ENCODE measurements at regions not wholly inside any gene's neighbourhood (a gene's known extent, or its start where the extent isn't known, plus 50 kb on each side); places are given as distances from the start of the nearest gene placed in this dataset.
A peak's percentile ranks its signal among the peaks of the same experiment; 100 is the strongest.

DNA sequence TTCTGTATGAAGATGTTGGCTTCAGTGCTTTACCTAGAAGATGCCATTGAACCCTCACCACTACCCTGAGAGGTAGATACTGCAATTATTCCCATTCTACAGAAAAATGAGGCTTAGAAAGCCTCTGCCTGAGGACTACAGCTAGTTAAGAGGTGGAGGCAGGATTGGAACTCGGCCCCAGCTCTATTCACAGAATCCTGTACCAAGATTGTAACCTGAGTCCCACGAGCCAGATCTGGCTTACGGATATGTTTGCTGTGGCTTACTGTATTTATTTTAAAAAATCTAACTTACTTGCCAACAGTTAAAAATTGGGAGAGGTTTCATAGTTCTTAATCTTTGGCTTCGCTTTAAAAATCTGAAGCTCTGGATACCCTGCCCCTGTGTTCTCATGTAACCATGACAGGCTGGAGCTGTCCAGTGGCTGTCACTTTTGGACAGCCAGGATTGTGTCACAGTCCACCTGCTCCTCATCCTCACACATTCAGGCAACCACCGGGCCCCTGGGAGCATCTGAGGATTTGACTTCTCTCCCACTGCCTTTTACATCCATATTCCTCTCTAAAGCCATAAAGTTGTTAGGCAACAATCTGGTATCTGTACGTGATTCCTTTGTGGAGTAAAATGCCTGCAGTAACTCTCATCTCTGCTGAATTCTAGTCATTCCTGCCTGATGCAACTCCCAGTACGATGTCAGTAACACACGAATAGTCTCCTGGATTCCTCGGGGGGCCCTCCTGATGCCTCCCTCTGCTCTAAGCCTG lies 160.8 kb upstream of the SERP2 start:
- peak; percentile 59 for DNase-seq (ENCODE audit: low spot score)

DNA sequence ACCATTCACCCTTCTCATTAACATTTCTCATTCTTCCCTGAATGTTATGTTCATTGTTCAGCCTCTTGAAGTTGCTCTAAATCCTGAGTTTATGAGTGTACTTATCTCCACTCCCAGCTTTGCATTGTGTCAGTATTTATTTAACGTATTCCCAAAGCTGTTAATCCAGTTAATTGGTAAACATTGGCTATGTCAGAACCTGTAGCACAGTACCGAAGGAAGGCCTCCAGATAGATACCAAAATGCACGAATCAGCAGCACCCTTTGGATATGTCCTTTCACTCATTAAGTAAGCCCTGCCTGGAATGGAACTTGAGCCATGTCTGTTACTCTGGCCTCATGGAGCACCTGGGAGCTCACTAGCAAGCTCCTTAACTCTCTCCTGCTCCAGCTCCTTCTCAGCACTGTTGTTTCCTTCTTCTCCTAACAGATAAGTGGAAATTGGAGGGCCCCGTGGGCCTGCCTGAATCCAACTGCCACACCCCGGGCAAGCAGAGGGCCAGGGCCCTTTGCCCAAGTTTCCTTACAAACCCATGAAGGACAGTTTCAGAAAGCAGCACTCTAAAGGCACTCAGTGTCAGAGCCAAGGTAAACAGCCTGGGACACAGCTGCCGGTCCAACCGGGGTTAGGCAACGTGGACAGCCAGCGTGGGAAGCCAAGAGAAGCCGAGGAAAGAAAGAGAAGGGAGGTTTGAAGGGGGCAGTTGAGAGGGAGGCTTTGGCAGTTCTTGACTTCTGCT lies 155.0 kb upstream of the SERP2 start:
- no peak for DNase-seq (ENCODE audit: low spot score)

DNA sequence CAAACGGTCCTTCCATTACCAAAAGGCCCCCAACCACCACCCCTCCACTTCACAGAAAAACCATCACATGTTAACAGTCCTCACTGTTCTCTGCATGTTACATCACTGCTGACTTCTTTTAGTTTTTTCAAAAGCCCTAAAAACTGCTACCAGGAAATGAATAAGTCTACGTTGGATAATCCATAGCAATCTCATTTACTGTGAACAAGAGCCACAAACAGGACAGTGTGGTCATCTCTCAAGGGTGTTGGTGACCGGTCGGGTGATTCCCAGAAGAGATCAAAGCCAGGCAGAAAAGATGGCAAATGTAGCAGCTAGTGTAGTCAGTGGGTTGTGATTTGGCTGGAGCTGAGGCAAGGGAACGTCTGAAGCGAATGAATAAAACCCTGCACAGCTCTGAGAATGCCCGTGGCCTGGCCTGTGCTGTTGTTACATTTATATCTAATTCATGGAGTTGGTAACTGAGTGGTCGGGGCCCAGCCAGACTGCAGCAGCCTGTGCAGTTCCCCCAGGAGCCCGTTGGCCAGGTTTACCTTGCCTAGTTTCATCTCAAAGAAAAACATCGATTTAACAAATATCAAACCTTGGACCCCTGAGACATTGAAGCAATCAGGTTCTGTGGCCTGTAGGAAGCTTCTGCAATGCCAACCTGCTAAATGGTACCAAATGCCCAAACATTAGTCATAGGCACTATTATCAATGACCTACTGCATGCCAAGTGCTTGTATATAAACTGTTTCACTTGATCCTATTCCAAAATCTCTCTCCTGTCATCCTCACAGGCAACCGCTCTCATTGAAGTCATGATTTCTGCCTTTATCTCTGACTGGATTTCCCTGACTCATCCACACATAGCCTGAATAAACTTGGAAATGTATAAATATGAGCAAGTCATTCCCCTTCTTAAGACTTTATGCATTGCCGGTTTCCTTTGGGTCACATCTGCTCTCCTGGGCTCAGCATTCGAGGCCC lies 153.8 kb upstream of the SERP2 start:
- DNase-seq (ENCODE audit: low spot score), result peak; percentile 79

DNA sequence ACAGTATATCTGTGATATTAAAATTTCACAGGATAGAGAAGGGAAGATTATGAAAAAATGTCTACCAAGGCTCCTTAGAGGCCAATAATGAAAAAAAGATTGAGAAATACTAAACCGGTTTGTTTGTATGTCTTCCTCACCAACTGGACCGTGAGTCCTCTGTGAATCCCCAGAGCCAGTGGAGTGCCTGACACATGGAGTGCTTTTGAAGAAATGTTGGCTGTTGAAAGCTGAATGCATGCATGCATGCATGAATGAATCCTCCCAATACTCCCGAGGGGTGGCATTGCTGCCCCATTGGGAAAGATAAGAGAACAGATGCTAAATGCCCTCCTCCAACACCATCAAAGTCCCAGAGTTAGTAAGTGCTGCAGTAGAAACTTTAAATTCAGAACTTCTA lies 152.7 kb upstream of the SERP2 start:
- no peak for DNase-seq (ENCODE audit: low spot score)

DNA sequence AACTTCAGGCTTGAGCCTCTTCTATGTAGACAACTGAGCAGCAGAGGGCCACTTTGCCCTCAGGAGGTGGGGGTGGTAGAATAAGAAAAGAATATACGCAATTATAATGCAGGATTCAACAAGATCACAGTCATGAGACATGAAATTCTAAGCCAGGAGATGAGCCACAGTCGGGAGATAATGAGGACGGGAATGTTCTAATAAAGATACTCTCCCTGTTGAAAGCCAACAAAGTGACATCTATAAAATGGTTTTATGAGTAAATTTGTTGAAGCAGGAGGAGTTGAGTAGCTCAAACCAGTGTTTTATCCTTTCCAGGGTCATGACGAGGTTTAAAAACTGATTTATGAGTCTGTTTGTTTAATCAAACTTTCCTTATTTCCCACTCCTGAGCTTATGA lies 152.0 kb upstream of the SERP2 start:
- peak; percentile 71 for DNase-seq (ENCODE audit: low spot score)

DNA sequence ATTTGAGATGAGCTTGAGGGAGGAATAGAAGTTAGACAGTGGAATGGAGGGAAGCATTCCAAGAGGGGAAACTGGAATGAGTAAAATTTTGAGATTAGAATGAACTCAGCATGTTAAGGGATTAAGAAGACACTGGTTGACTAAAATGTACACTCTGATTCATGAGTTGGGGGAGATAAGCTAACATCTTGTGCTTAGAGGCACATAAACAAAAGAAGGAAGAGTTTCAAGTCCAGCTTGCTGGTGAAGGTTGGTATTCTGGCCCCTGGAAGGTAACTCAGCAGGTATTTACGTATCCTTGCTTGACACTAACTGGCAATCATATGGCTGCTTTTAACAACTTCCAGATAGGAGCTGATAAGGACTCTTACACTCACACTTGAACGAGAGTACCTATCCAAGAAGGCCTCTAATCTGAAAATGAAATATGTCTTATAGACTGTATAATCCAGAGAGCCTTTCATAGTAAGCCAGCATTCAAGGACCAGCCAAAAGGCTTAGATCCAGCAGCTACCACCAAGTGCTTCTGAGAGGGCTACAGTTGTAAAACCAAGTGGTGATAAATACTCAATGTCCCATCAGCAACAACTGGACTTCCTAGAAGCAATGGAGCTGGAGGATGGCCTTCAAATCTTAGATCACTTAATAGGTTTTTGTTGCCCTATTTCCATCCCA lies 149.7 kb upstream of the SERP2 start:
- peak; percentile 85 for DNase-seq (ENCODE audit: low spot score)

DNA sequence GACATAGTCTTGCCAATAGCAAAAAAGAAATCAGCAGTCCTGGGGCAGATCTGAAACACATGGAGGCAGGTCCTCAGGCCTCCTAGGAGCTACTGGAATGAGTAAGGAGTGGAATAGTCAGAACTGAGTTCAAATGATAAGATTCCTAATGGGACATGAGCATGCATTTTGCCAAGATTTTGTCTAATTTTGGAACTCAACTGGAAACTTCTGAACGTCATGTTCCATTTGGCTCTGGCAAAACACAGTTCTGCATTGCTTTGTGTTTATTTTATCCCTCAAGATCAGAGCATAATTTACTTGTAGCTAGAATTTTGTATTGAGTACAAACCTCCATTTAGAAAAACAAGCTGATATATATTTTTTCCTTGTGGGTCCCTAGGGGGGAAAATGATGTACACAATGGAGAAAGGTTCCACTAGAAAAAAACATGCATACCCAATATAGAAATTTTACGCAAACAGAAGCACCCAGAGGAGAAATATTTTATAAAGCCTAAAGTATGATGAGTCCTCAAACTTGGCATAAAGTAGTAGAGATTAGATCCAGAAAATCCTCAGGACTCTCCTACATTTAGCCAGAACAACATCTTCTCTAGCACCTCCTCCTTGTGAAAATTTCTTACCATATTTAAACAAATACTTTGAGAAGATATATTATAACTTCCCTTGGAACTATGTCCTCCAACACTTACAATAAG lies 149.0 kb upstream of the SERP2 start:
- peak; percentile 22 for DNase-seq (ENCODE audit: low spot score)

DNA sequence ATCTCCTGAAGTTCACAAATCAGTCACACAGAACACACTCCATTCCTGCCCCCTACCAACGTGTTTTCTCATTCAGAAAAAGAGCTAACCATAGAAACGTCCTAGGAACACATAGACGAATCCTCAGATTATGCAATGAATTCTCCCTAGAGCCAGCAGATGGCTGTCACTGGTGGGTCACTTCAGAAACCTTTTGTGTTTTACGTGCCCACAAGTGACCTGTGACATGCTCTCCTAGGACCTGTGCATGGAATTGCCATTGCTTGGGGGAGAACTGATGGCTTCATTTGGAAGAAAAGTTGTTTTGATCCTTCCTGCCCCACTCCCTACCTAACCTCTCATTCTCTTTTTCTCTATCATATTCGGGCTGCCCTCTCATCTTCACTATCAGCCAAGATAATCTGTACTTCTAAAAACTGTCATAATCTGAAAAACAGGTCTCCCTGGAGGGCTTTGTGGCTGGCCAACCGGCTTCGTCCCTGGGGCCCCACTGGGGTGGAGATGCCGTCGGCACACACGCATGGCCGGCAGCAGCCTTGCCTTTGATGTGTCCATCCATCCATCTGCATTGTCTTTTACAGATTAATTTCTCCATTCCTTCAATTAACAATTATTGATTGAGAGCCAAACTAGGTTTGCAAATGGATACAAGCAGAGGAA lies 144.1 kb upstream of the SERP2 start:
- no peak for DNase-seq (ENCODE audit: low spot score)

DNA sequence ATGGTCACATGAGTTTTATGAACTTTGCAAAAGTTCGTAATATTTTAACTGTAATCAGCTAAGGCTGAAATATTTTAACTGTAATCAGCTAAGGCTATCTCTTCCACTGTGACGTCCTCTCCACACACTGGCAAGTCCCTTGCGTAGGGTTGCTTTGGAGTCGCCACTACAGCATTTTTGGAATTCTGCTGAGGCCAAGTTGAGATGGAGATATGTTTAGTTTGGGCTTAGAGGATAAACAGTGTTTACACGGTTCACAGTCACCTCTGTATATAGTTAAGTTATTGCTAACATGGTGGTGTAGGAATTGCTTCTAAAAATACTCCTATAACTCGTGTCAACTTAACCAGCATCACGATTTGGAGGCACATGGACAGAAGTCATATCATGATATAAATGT lies 143.6 kb upstream of the SERP2 start:
- DNase-seq (ENCODE audit: low spot score), result no peak

DNA sequence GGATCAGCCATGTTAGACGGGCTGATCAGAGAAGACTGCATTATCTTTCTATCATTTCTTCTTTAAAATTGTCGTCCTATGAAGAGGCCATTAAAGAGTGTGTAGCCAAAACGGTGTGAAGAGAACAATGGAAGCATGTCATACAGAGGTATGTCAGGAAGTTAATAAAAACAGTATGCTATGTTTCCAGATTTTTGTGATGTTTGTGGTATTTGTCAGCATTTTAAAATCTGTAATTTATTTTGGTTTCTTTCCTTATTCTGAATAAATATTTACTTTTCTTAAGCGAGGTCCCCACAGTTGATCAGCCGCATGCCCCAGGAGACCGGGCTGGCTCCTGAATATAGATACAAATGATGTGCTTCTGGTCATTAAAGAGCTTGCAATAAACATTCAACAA lies 142.9 kb upstream of the SERP2 start:
- no peak for DNase-seq (ENCODE audit: low spot score)

DNA sequence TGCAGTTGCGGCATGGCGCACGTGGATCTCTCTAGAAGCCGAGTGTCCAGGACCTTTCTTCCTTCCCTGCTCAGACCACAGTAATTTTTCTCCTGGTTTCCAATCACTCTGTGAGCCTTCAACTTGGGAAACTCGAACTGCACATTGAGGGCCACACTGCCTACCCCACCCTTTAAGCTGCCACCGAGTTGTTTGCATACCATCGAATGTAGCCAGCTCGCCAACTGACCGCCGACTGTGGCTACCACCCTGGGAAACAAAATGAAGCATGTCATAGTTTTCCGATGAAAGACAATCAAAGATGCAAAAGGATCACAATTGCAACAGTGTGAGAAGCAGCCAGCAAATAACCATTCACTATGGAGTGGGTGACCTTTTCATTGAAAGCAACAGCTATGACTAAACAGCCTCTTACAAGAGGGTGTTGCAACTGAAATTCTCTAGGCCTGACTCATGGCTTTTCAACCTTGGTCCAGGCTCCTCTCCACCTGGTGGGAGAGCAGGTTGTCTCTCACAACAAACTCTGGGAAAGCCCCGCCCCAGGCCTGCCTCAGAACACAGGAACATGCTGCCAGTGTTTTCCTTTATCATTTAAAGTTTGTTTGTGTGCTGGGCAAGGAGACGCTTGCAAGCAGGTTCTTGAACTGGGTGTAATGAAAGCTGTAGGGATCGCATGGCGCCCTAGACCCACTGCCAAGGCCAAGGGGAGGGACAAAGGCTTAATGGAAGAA lies 141.7 kb upstream of the SERP2 start:
- DNase-seq (ENCODE audit: low spot score), result peak; percentile 57

DNA sequence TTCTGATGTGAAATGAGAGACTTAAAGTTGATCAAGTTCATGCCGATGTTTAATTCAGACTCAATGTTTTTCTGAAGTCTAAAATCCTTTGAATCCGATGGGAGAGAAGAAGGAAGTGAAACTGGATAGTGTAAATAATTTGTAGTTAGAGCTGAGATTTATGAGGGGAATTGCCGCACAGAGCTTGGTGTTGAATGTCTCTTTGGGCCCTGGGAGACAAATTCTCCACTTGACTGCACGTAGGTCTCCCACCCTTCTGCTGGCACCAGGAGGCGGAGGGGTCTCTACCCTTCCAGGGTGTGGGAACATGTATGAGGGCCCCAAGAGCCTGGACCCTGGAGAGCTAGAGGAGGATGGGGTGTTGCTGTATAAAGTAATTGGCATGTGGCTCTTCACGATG lies 140.8 kb upstream of the SERP2 start:
- no peak for DNase-seq (ENCODE audit: low spot score)

DNA sequence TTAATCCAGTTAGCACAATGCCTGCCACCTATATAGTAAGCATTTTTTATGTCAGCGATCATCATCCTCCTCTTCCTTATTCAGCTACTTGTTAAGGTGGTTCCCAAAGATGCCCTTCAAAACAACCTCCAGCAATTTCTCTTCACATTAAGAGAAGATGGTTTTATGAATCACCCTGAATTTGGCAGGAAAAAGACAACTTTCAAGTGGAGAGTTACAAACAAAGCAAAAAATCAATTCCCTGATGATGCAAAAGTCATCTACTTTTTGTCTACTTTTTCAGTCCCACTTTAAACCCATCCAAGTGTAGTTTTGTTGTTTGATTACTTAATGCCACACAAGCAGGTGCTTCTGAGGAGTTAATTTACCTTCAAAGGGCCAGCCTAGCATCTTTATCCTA lies 139.1 kb upstream of the SERP2 start:
- no peak for DNase-seq (ENCODE audit: low spot score)

DNA sequence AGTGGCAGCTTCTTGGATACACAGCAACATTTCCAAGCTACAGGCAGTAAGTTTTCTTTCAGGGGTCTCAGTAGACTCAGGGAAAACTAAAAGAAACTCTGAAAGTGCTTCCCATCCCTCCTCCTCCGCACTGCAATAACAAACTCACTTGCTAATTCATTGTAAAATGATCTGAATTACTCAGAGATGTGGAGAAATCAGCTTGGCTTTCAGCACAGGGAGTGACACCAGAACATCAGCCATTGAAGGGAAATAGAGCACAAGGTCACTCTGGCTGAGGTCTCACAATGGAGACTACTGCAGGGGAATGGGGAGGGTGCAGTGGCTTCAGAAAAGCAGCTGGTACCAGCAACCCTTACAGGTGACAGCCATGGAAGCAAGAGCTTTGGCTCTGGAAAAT lies 137.3 kb upstream of the SERP2 start:
- DNase-seq (ENCODE audit: low spot score), result no peak

DNA sequence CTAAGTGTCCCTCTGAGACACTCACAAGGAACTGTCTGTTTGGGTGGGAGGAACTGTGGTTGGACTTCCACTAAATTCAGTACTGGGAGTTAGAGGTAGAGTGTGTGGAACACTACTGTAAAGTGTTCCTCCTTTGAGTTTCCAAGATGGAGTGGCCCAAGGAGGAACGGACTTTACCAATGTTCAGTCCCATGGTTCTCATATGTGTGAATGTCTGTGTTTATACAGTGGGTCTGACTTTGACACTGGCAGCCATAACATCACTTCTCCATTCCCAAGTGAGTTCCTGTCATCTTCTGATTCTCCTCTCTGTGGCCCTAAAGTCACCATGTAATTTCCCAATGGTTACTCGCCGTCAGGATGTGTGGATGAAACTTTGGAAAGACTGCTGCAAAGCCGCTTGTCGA lies 136.8 kb upstream of the SERP2 start:
- no peak for DNase-seq (ENCODE audit: low spot score)

DNA sequence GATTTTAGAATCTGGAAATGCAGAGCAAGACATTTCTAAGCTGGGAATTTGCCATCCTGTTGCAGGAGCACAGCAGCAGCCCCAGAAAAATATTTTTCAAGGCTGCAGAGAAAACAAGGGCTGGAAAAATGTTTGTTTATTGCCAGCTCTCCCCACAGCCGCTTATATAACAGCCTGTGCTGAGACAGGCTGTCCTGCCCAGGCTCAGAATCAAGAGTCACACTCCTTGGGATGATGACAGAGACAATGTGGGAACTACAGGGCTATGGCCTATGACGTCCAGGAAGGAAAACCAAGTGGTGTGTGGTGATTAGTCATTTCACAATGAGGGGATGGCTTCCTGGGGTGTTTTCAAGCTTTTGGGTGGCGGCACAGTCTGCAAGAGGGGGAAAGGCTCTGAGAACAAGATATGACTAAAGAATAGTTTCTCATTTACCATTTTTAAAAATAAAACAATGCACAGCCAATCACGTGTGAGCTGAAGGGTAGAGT lies 136.3 kb upstream of the SERP2 start:
- peak; percentile 72 for DNase-seq (ENCODE audit: low spot score)

DNA sequence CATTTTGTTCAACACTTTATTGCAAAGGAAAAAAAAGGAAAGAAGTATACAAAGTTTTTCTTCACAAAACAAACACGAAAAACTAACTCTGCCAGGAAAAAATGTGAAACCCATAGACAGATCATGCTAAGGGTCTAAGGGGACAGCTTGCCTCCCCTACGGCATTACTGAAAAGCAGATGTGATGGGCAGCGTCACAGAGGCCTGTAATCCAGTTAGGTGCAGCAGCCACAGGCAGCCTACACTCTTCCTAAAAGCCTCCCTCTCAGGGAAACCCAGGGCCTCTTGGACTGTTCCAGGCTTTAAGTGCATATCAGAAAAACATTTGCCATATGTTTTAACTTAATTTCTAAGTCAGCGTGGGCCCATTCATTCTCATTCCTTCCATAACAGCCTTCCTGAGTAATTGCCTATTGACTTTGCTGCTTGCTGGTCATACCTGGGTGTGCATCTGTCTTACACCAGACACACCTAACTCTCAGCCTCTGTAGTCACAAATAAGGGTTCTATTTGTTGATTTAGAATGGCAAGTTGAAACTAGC lies 135.7 kb upstream of the SERP2 start:
- DNase-seq (ENCODE audit: low spot score), result peak; percentile 85

DNA sequence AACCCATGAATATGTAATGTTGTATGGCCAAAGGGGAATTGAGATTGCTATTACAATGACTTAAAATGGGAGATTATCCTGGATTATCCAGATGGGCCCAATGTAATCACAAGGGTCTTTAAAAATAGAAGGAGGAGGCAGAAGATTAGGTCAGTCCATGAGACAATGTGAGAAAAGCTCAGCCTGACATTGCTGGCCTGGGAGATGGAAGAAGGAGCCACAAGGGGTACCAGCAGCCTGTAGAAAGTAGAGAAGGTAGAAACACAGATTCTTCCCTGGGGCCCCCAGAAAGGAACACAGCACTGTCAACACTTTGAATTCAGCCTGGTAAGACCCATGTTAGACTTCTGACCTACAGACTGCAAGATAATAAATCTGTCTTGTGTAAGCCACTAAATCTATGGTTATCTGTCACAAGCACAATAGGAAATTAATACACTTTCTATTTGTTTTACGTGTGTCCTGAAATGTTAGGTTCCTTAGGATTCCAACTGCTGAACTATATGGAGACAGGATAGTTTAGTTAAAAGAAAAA lies 132.9 kb upstream of the SERP2 start:
- DNase-seq (ENCODE audit: low spot score), result no peak

DNA sequence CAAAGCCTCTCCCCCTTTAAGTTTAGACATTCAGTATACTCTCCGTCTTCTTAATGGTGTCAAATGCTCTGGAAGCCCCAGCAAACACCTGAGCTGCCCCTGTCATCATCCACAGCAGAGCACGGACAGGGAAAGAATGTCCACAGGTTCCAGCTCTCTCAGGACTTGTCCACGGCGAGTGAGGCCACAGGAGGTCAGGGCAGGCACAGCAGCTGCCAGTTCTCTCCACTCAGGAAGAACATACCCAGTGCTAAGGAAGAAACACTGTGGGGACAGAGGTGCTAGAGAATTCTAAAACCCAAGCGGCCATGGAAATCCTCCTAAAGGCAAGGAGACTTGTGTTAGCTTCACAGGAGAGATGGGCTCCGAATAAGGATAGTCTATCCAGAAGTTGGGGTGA lies 132.0 kb upstream of the SERP2 start:
- DNase-seq (ENCODE audit: low spot score), result no peak

Data from umbilical cord (tissue), 1 donor.